ENCODE measurements at regions not wholly inside any gene's neighbourhood (a gene's known extent, or its start where the extent isn't known, plus 50 kb on each side); places are given as distances from the start of the nearest gene placed in this dataset.

DNA sequence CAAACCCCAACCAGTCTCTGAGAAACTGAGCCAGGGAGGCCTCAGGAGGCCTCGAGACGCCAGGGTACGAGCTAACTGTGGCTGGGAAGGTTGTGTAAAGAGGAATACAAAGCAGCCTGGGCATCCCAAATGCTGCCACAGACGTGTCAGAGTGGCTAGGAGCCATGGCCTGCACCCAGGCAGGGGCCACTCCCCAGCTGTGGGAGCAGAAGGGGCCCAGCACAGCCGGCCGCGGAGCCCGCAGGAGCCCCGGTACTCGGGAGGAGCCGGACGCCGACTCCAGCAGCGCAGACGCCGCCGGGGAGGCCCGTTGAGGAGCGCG lies 349.8 kb upstream of the B3GAT1 start:
- H3K27ac ChIP-seq (ENCODE audit: low read length) = no peak overlapping the region
- CTCF ChIA-PET = no interaction called here
- H3K4me1 ChIP-seq (ENCODE audit: control insufficient read depth, insufficient read depth, low read length) = no peaks in the 10 kb centered on the region
- no peaks in the 10 kb centered on the region for H3K36me3 ChIP-seq (ENCODE audit: control insufficient read depth, insufficient read depth, low read length)
- intact Hi-C loops (cut with micrococcal nuclease; ENCODE audit: unreplicated experiment) = no loop called here
- no peak overlapping the region for H3K4me3 ChIP-seq (ENCODE audit: low read depth in 2 of 2, low read length in 2 of 2)
- H3K27me3 ChIP-seq (ENCODE audit: control insufficient read depth, insufficient read depth, low read length) = peaks cover 8% of the 10 kb centered on the region
- H3K9me3 ChIP-seq (ENCODE audit: control insufficient read depth, insufficient read depth, low read depth, low read length) = no peaks in the 10 kb centered on the region
- no TSS peak for BruUV-seq (replicated peaks)
- TF ChIP-seq TCF7L2 (IDR thresholded peaks at IDR 0.05; ENCODE audit: low read depth, low read length) = no peak
- TF ChIP-seq POLR2AphosphoS5 (IDR thresholded peaks at IDR 0.05; ENCODE audit: low read depth, low read length) = no peak
- TF ChIP-seq SIN3A (IDR thresholded peaks at IDR 0.05; ENCODE audit: borderline replicate concordance, insufficient read depth, low read depth, low read length) = no peak
- TF ChIP-seq, protein P1, sequence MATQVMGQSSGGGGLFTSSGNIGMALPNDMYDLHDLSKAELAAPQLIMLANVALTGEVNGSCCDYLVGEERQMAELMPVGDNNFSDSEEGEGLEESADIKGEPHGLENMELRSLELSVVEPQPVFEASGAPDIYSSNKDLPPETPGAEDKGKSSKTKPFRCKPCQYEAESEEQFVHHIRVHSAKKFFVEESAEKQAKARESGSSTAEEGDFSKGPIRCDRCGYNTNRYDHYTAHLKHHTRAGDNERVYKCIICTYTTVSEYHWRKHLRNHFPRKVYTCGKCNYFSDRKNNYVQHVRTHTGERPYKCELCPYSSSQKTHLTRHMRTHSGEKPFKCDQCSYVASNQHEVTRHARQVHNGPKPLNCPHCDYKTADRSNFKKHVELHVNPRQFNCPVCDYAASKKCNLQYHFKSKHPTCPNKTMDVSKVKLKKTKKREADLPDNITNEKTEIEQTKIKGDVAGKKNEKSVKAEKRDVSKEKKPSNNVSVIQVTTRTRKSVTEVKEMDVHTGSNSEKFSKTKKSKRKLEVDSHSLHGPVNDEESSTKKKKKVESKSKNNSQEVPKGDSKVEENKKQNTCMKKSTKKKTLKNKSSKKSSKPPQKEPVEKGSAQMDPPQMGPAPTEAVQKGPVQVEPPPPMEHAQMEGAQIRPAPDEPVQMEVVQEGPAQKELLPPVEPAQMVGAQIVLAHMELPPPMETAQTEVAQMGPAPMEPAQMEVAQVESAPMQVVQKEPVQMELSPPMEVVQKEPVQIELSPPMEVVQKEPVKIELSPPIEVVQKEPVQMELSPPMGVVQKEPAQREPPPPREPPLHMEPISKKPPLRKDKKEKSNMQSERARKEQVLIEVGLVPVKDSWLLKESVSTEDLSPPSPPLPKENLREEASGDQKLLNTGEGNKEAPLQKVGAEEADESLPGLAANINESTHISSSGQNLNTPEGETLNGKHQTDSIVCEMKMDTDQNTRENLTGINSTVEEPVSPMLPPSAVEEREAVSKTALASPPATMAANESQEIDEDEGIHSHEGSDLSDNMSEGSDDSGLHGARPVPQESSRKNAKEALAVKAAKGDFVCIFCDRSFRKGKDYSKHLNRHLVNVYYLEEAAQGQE (IDR thresholded peaks at IDR 0.05; ENCODE audit: insufficient read depth in 1 of 2, low read depth in 2 of 2, low read length in 1 of 2) = no peak
- TF ChIP-seq, protein P2, sequence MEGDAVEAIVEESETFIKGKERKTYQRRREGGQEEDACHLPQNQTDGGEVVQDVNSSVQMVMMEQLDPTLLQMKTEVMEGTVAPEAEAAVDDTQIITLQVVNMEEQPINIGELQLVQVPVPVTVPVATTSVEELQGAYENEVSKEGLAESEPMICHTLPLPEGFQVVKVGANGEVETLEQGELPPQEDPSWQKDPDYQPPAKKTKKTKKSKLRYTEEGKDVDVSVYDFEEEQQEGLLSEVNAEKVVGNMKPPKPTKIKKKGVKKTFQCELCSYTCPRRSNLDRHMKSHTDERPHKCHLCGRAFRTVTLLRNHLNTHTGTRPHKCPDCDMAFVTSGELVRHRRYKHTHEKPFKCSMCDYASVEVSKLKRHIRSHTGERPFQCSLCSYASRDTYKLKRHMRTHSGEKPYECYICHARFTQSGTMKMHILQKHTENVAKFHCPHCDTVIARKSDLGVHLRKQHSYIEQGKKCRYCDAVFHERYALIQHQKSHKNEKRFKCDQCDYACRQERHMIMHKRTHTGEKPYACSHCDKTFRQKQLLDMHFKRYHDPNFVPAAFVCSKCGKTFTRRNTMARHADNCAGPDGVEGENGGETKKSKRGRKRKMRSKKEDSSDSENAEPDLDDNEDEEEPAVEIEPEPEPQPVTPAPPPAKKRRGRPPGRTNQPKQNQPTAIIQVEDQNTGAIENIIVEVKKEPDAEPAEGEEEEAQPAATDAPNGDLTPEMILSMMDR (IDR thresholded peaks at IDR 0.05) = no peak
- no peak for DNase-seq (ENCODE audit: low read depth, low spot score)
- in situ Hi-C loops (cut with HindIII; ENCODE audit: low pct_unique_long_range_greater_than_20kb, low sequenced_read_pairs) = no loop called here
- POLR2A ChIA-PET = no interaction called here
- 0 out of 2 replicates have a peak, but pooled peaks have one; percentile 9 for ATAC-seq

DNA sequence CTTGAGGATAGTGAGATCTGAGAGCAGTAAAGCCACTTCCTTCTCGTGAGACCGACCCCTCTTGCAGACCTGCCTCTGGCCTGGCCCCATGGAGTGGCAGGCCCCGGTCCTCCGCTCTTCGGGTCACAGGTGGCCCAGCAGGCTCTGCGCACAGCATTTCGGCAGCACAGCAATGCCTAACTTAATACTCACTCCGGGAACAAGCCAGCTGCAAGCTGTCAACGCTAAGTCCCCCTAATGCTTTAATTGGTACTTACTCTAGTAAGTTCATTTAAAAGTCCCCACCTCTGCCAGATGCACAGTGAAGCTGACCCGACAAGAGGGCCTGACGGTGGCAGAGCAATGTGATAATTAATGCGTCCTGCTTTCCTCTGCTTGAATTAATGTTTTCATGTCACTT lies 349.3 kb upstream of the B3GAT1 start:
- POLR2A ChIA-PET = no interaction called here
- CTCF ChIA-PET = no interaction called here
- intact Hi-C loops (cut with micrococcal nuclease; ENCODE audit: unreplicated experiment) = no loop called here
- Histone ChIP-seq H3K36me3 (ENCODE audit: control insufficient read depth, insufficient read depth, low read length) (no peaks in the 10 kb centered on the region), H3K27me3 (ENCODE audit: control insufficient read depth, insufficient read depth, low read length) (peaks cover 4% of the 10 kb centered on the region), H3K27ac (ENCODE audit: low read length) (no peak overlapping the region), H3K9me3 (ENCODE audit: control insufficient read depth, insufficient read depth, low read depth, low read length) (no peaks in the 10 kb centered on the region), H3K4me3 (ENCODE audit: low read depth in 2 of 2, low read length in 2 of 2) (no peak overlapping the region), H3K4me1 (ENCODE audit: control insufficient read depth, insufficient read depth, low read length) (no peaks in the 10 kb centered on the region)
- DNase-seq (ENCODE audit: low read depth, low spot score) (no peak), ATAC-seq (no peak)
- BruUV-seq (replicated peaks) = no TSS peak
- TF ChIP-seq, protein P1 (IDR thresholded peaks at IDR 0.05; ENCODE audit: insufficient read depth in 1 of 2, low read depth in 2 of 2, low read length in 1 of 2) = no peak
- TF ChIP-seq, protein P2 (IDR thresholded peaks at IDR 0.05) = no peak
- no peak for TF ChIP-seq SIN3A (IDR thresholded peaks at IDR 0.05; ENCODE audit: borderline replicate concordance, insufficient read depth, low read depth, low read length)
- TF ChIP-seq TCF7L2 (IDR thresholded peaks at IDR 0.05; ENCODE audit: low read depth, low read length) = no peak
- TF ChIP-seq POLR2AphosphoS5 (IDR thresholded peaks at IDR 0.05; ENCODE audit: low read depth, low read length) = no peak
- in situ Hi-C loops (cut with HindIII; ENCODE audit: low pct_unique_long_range_greater_than_20kb, low sequenced_read_pairs) = no loop called here

Measured in Panc1 (cell line).